ENCODE measurements at regions not wholly inside any gene's neighbourhood (a gene's known extent, or its start where the extent isn't known, plus 50 kb on each side); places are given as distances from the start of the nearest gene placed in this dataset.

DNA sequence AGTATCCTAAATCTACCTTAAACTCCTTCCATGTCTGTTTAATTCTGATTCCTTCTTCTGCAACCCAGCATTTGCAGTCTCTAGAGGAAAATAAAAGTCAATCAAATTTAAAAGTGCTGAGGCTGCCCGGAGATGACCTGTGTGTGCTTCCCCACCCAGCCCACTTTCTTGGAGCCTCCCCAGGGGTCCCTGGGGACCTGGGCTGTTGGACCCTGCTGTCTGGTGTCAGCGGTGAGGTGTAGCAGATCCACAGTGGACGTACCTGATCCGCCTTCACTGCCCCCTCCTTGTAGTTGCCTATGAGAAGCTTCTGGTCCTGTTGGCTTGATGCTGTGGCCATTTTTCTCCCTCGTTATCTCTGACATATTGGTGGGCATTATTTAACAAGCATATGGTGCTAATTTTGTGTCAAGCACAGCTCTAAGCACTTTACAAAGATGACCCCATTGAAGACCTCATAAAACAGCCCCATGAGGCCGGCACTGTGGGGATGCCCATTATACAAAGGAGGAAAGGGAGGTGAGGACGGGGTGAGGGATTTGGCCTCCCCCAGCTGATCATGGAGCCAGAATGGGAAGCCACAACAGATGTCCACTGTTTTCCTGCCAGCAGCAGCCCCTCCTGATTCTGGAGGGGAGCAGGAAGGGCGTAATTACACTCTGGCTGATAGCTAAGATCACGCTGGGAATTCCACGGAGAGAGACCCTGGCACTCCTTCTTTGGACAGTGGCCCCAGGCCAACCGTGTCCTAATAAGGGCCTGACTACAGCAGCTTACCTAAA lies 628.2 kb downstream of the CDH26 start:
- Histone ChIP-seq H3K27ac (no peak overlapping the region), H3K4me3 (no peak overlapping the region), H3K27me3 (peaks cover 0 to 13% (median 0%) of the 10 kb centered on the region in 7 donors), H3K4me1 (peaks cover 0 to 9% (median 0%) of the 10 kb centered on the region in 9 donors), H3K36me3 (no peaks in the 10 kb centered on the region), H3K9me3 (no peaks in the 10 kb centered on the region)
- ATAC-seq (peak in 7 of 8 donors; percentile 42 to 76 (median 56)), DNase-seq (peak; percentile 14 to 50)
- WGBS, 2 donors = 32 to 39% methylated on average over 11 of the region's 11 CpGs
- intact Hi-C loops (cut with DNase I) = no loop called here
- TF ChIP-seq, protein P1, sequence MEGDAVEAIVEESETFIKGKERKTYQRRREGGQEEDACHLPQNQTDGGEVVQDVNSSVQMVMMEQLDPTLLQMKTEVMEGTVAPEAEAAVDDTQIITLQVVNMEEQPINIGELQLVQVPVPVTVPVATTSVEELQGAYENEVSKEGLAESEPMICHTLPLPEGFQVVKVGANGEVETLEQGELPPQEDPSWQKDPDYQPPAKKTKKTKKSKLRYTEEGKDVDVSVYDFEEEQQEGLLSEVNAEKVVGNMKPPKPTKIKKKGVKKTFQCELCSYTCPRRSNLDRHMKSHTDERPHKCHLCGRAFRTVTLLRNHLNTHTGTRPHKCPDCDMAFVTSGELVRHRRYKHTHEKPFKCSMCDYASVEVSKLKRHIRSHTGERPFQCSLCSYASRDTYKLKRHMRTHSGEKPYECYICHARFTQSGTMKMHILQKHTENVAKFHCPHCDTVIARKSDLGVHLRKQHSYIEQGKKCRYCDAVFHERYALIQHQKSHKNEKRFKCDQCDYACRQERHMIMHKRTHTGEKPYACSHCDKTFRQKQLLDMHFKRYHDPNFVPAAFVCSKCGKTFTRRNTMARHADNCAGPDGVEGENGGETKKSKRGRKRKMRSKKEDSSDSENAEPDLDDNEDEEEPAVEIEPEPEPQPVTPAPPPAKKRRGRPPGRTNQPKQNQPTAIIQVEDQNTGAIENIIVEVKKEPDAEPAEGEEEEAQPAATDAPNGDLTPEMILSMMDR (IDR thresholded peaks at IDR 0.05) = no peak

DNA sequence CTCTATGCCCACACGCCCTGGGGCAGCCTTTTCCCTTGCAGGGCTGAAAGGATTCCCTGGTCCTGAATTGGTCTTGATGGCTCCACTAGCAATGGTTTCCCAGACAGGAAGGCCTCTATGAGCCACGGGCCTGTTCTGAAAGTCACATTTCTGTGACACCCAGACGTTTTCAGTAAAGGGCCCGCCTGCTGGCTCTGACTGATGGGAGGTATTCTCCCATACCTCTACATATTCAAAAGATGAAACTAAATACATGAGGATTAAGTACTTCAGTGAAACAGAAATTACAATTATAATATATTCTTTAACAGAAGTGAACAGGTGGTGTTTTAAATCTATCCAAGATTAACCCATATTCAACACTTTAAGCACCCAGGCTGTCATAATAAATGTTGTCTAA lies 629.8 kb downstream of the CDH26 start:
- Histone ChIP-seq H3K9me3 (no peaks in the 10 kb centered on the region), H3K36me3 (no peaks in the 10 kb centered on the region), H3K27ac (no peak overlapping the region), H3K4me3 (no peak overlapping the region), H3K4me1 (peaks cover 0 to 9% (median 0%) of the 10 kb centered on the region in 9 donors), H3K27me3 (peaks cover 0 to 13% (median 0%) of the 10 kb centered on the region in 7 donors)
- DNase-seq (no peak), ATAC-seq (no peak)
- TF ChIP-seq, protein P1 (IDR thresholded peaks at IDR 0.05) = no peak
- 82 to 84% methylated on average over 4 of the region's 4 CpGs for WGBS, 2 donors
- intact Hi-C loops (cut with DNase I) = no loop called here

DNA sequence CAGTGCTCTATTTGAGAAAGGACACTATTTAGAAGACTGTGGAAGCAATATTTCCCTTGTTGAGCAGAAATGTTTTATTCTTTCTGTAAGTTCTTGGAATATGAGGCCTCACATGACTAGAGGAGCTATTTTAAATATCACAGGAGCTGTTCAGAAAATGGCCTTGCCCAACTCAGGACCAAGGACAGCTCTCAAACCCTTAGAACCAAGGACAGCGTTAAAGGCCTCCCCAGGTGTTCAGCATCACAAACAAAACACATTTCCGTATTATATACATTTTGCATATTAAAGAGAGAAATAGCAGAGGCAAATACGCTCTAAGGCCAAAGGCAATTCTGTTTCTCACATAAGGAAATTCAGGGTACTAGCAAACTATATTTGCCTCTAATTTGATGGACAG lies 631.4 kb downstream of the CDH26 start:
- Histone ChIP-seq H3K27ac (no peak overlapping the region), H3K4me1 (peaks cover 0 to 9% (median 0%) of the 10 kb centered on the region in 9 donors), H3K9me3 (no peaks in the 10 kb centered on the region), H3K36me3 (no peaks in the 10 kb centered on the region), H3K27me3 (peaks cover 0 to 13% (median 0%) of the 10 kb centered on the region in 7 donors), H3K4me3 (no peak overlapping the region)
- peak in 1 of 2 donors; percentile 16 for DNase-seq
- intact Hi-C loops (cut with DNase I) = no loop called here
- TF ChIP-seq, protein P1 (IDR thresholded peaks at IDR 0.05) = no peak
- 17 to 19% methylated on average over 3 of the region's 3 CpGs for WGBS, 2 donors
- peak in 1 of 8 donors; percentile 28 for ATAC-seq

DNA sequence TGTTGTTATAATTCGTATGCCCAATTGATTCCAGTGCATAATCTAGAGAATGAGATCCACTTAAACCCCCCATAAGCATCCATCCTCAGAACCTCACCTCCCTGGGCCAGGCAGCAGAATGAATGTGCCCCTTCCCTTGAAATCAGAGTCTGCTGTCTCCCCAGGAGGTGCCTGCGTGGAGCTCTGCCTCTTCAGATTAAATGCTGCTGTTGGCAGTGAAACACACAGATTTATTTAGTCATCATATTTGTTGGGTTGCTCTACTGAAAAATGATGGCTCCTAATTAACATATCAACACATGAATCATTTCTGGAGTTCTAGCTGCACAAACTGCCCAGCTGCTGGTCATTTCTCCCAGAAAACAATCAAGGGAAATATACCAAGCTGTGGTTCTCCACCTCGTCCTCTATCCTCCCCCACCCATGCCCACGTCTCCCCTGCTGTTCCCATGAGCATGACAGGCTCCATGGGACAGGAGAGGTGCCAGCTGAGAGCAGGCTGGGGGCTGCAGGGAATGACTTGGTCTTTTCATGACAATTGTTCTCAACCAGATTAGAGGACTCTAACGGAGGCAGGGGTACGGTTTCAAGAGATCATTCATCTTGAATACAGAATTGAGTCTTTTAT lies 633.1 kb downstream of the CDH26 start:
- peaks cover 0 to 13% (median 0%) of the 10 kb centered on the region in 7 donors for H3K27me3 ChIP-seq
- WGBS, 2 donors = 61 to 64% methylated on average over 6 of the region's 6 CpGs
- intact Hi-C loops (cut with DNase I) = no loop called here
- no peaks in the 10 kb centered on the region for H3K36me3 ChIP-seq
- ATAC-seq (no peak), DNase-seq (no peak)
- TF ChIP-seq, protein P1 (IDR thresholded peaks at IDR 0.05) = no peak
- peaks cover 0 to 7% (median 0%) of the 10 kb centered on the region in 9 donors for H3K4me1 ChIP-seq
- no peak overlapping the region for H3K4me3 ChIP-seq
- H3K27ac ChIP-seq = no peak overlapping the region
- H3K9me3 ChIP-seq = no peaks in the 10 kb centered on the region

Data from heart right ventricle (tissue), 16 donors.